CD4-positive, alpha-beta memory T cell (primary cell): ENCODE measurements at regions not wholly inside any gene's neighbourhood (a gene's known extent, or its start where the extent isn't known, plus 50 kb on each side); places are given as distances from the start of the nearest gene placed in this dataset.

Experiments used
- CTCF ChIA-PET: fragments of 350-600 bp; sonication (Branson Sonifier 250); formaldehyde crosslinking; loops from one replicate; lab custom pipeline; 2021; ENCODE audit warnings: inconsistent platforms; ENCODE audit not compliant: partially characterized antibody; lab: Charles Lee
- POLR2A ChIA-PET: fragments of 350-600 bp; sonication (Branson Sonifier 250); formaldehyde crosslinking; loops from one replicate; lab custom pipeline; 2021; ENCODE audit not compliant: partially characterized antibody; lab: Charles Lee
- DNase-seq, 5 donors: peaks; one replicate each; pipeline versions ENCODE4 v3.0.0 to v3.0.0-alpha.2; 2020 to 2022; ENCODE audit warnings: mixed read lengths in 1 of 5
- H3K27ac ChIP-seq: one replicate; pipeline ENCODE4 v1.7.0; 2013; ENCODE audit warnings: low read depth, low read length
- H3K27me3 ChIP-seq: 2 replicates; pipeline ENCODE4 v1.7.0; 2013; ENCODE audit warnings: mild to moderate bottlenecking, low read length, moderate library complexity; ENCODE audit not compliant: insufficient read depth
- H3K36me3 ChIP-seq: 2 replicates; pipeline ENCODE4 v1.7.0; 2013; ENCODE audit warnings: mild to moderate bottlenecking, low read length, moderate library complexity; ENCODE audit not compliant: insufficient read depth
- H3K4me1 ChIP-seq: 2 replicates; pipeline ENCODE4 v1.7.0; 2013; ENCODE audit warnings: mild to moderate bottlenecking, low read length, moderate library complexity; ENCODE audit not compliant: insufficient read depth
- H3K4me3 ChIP-seq, 2 donors: one replicate each; pipeline ENCODE4 v1.7.0; 2013; ENCODE audit warnings: low read length in 2 of 2, mild to moderate bottlenecking in 1 of 2
- H3K9me3 ChIP-seq, 2 donors: one replicate each; pipeline ENCODE4 v1.7.0; 2013; ENCODE audit warnings: low read length in 2 of 2, control low read depth in 1 of 2; ENCODE audit not compliant: control insufficient read depth in 1 of 2
- H3K27ac Mint-ChIP-seq, 7 donors: one replicate each; pipeline ENCODE4 v1.8.0; 2020 to 2021; ENCODE audit warnings: mixed read lengths in 7 of 7, mild to moderate bottlenecking in 6 of 7, inconsistent platforms in 3 of 7, moderate library complexity in 3 of 7
- H3K27me3 Mint-ChIP-seq, 2 donors: one replicate each; pipeline ENCODE4 v1.8.0; 2020 to 2021; ENCODE audit warnings: mixed read lengths in 2 of 2
- H3K36me3 Mint-ChIP-seq, 2 donors: one replicate each; pipeline ENCODE4 v1.8.0; 2020 to 2021; ENCODE audit warnings: mixed read lengths in 2 of 2, inconsistent platforms in 1 of 2, mild to moderate bottlenecking in 1 of 2
- H3K4me1 Mint-ChIP-seq, 4 donors: one replicate each; pipeline ENCODE4 v1.8.0; 2020 to 2021; ENCODE audit warnings: mixed read lengths in 4 of 4, mild to moderate bottlenecking in 1 of 4
- H3K4me3 Mint-ChIP-seq, 8 donors: one replicate each; pipeline ENCODE4 v1.8.0; 2020 to 2021; ENCODE audit warnings: mixed read lengths in 8 of 8, mild to moderate bottlenecking in 7 of 8, moderate library complexity in 6 of 8, inconsistent platforms in 3 of 8
- H3K9me3 Mint-ChIP-seq, 8 donors: one replicate each; pipeline ENCODE4 v1.8.0; 2020 to 2021; ENCODE audit warnings: mixed read lengths in 8 of 8, mild to moderate bottlenecking in 5 of 8, inconsistent platforms in 3 of 8, moderate library complexity in 1 of 8
- intact Hi-C: fragments of 100-400 bp; cut with micrococcal nuclease; formaldehyde crosslinking; loops from one replicate; pipeline ENCODE4 v1.15.1; 2023

GRCh38 chr6:74745670-74746069 lies 460.2 kb downstream of the COL12A1 start:
- intact Hi-C loops, result no loop called here
- no peak overlapping the region for H3K27ac ChIP-seq
- no peaks in the 10 kb centered on the region for H3K36me3 ChIP-seq
- H3K9me3 Mint-ChIP-seq, result peaks cover 0 to 6% (median 0%) of the 10 kb centered on the region in 8 donors
- H3K36me3 Mint-ChIP-seq, result no peaks in the 10 kb centered on the region
- no peak overlapping the region for H3K4me3 ChIP-seq
- H3K4me3 Mint-ChIP-seq, result no peak overlapping the region
- CTCF ChIA-PET, result no interaction called here
- H3K4me1 ChIP-seq, result no peaks in the 10 kb centered on the region
- DNase-seq, result no peak
- no peak overlapping the region for H3K27ac Mint-ChIP-seq
- POLR2A ChIA-PET, result no interaction called here
- no peaks in the 10 kb centered on the region for H3K9me3 ChIP-seq
- no peaks in the 10 kb centered on the region for H3K27me3 Mint-ChIP-seq
- H3K4me1 Mint-ChIP-seq, result no peaks in the 10 kb centered on the region
- no peaks in the 10 kb centered on the region for H3K27me3 ChIP-seq

GRCh38 chr6:74742793-74743508 lies 462.9 kb downstream of the COL12A1 start:
- H3K4me1 Mint-ChIP-seq, result no peaks in the 10 kb centered on the region
- CTCF ChIA-PET, result no interaction called here

DNA sequence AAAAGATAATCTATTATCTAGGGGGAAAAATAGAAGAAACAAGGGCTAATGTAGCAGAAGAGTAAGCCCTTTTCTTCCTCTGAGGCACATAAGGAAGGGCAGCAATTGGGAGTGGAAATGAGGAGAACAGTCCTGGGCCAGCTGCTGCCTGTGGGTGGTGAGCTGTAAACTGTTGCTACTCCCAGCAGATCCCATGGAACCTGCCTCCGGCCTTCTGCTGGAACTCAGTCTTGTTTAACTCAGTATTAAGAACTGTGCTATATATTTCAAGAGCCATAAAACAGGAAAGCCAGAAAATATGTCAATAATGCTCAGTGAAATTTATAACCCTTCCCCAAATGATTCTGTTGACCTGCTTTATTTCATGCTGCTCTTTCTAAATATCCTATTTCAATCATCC lies 464.2 kb downstream of the COL12A1 start:
- H3K27me3 ChIP-seq, result no peaks in the 10 kb centered on the region
- H3K36me3 ChIP-seq, result no peaks in the 10 kb centered on the region
- no peak for DNase-seq
- Mint-ChIP-seq H3K4me1 (no peaks in the 10 kb centered on the region), H3K36me3 (no peaks in the 10 kb centered on the region), H3K27ac (no peak overlapping the region), H3K27me3 (no peaks in the 10 kb centered on the region), H3K4me3 (no peak overlapping the region), H3K9me3 (peaks cover 0 to 13% (median 3%) of the 10 kb centered on the region in 8 donors)
- H3K9me3 ChIP-seq, result no peaks in the 10 kb centered on the region
- no peaks in the 10 kb centered on the region for H3K4me1 ChIP-seq
- ChIA-PET POLR2A (no interaction called here), CTCF (no interaction called here)
- intact Hi-C loops, result no loop called here
- H3K27ac ChIP-seq, result no peak overlapping the region
- H3K4me3 ChIP-seq, result no peak overlapping the region

More at GRCh38 chr6:74742793-74743508, 462.9 kb downstream of the COL12A1 start:
- H3K4me3 ChIP-seq, result no peak overlapping the region
- H3K27me3 ChIP-seq, result no peaks in the 10 kb centered on the region
- no peak overlapping the region for H3K27ac ChIP-seq
- Mint-ChIP-seq H3K27me3 (no peaks in the 10 kb centered on the region), H3K9me3 (peaks cover 0 to 9% (median 0%) of the 10 kb centered on the region in 8 donors), H3K4me3 (no peak overlapping the region), H3K27ac (no peak overlapping the region), H3K36me3 (no peaks in the 10 kb centered on the region)
- POLR2A ChIA-PET, result no interaction called here
- no peaks in the 10 kb centered on the region for H3K4me1 ChIP-seq
- no peaks in the 10 kb centered on the region for H3K36me3 ChIP-seq
- intact Hi-C loops, result no loop called here
- DNase-seq, result no peak
- H3K9me3 ChIP-seq, result no peaks in the 10 kb centered on the region

GRCh38 chr6:74735304-74735703 lies 470.5 kb downstream of the COL12A1 start:
- H3K4me1 Mint-ChIP-seq, result no peaks in the 10 kb centered on the region
- H3K27me3 ChIP-seq, result no peaks in the 10 kb centered on the region
- ChIA-PET CTCF (no interaction called here), POLR2A (no interaction called here)
- no peak overlapping the region for H3K27ac ChIP-seq
- no peak overlapping the region for H3K4me3 ChIP-seq
- peaks cover 0 to 20% (median 4%) of the 10 kb centered on the region in 8 donors for H3K9me3 Mint-ChIP-seq
- H3K27me3 Mint-ChIP-seq, result no peaks in the 10 kb centered on the region
- no peaks in the 10 kb centered on the region for H3K4me1 ChIP-seq
- H3K4me3 Mint-ChIP-seq, result no peak overlapping the region
- H3K9me3 ChIP-seq, result no peaks in the 10 kb centered on the region
- no peaks in the 10 kb centered on the region for H3K36me3 ChIP-seq
- intact Hi-C loops, result no loop called here
- no peak for DNase-seq
- H3K36me3 Mint-ChIP-seq, result no peaks in the 10 kb centered on the region
- no peak overlapping the region for H3K27ac Mint-ChIP-seq

DNA sequence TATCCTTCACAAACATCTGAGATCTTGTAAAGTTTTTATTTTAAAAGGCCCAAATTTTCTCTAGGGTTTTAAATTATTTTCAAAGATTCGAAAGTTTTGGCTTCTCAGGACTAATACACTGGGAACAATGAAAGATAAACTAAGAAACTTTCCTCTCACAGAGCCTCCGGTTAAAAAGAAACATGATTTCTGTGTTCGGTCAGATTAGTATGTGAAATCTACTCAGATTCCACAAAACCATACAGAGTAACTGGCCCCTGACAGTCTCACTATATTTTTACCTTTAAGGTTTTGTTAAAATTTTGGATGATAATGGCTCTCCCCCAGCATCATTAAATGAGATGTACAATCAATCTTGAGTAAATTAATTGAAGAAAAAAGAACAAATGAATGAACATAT lies 471.0 kb downstream of the COL12A1 start:
- no peaks in the 10 kb centered on the region for H3K36me3 Mint-ChIP-seq
- H3K4me3 Mint-ChIP-seq, result no peak overlapping the region
- Histone ChIP-seq H3K27ac (no peak overlapping the region), H3K9me3 (no peaks in the 10 kb centered on the region), H3K4me1 (no peaks in the 10 kb centered on the region), H3K4me3 (no peak overlapping the region), H3K27me3 (no peaks in the 10 kb centered on the region), H3K36me3 (no peaks in the 10 kb centered on the region)
- POLR2A ChIA-PET, result no interaction called here
- intact Hi-C loops, result no loop called here
- CTCF ChIA-PET, result no interaction called here
- H3K4me1 Mint-ChIP-seq, result no peaks in the 10 kb centered on the region
- H3K9me3 Mint-ChIP-seq, result peaks cover 0 to 20% (median 4%) of the 10 kb centered on the region in 8 donors
- no peak overlapping the region for H3K27ac Mint-ChIP-seq
- no peak for DNase-seq
- no peaks in the 10 kb centered on the region for H3K27me3 Mint-ChIP-seq

- Mint-ChIP-seq H3K36me3 (no peaks in the 10 kb centered on the region), H3K4me3 (no peak overlapping the region), H3K27me3 (no peaks in the 10 kb centered on the region), H3K27ac (no peak overlapping the region), H3K4me1 (no peaks in the 10 kb centered on the region), H3K9me3 (peaks cover 0 to 20% (median 4%) of the 10 kb centered on the region in 8 donors)
- no peak overlapping the region for H3K27ac ChIP-seq
- CTCF ChIA-PET, result no interaction called here
- no peaks in the 10 kb centered on the region for H3K36me3 ChIP-seq
- POLR2A ChIA-PET, result no interaction called here
- DNase-seq, result no peak
- intact Hi-C loops, result no loop called here
- H3K4me3 ChIP-seq, result no peak overlapping the region
- H3K4me1 ChIP-seq, result no peaks in the 10 kb centered on the region
- no peaks in the 10 kb centered on the region for H3K27me3 ChIP-seq
- H3K9me3 ChIP-seq, result no peaks in the 10 kb centered on the region
These were observed 471.8 kb downstream of the COL12A1 start for GRCh38 chr6:74733830-74734620.

- ChIA-PET POLR2A (no interaction called here), CTCF (no interaction called here)
- H3K4me3 Mint-ChIP-seq, result no peak overlapping the region
- H3K27ac ChIP-seq, result no peak overlapping the region
- H3K4me1 ChIP-seq, result no peaks in the 10 kb centered on the region
- no peaks in the 10 kb centered on the region for H3K36me3 Mint-ChIP-seq
- intact Hi-C loops, result no loop called here
- no peaks in the 10 kb centered on the region for H3K36me3 ChIP-seq
- peaks cover 0 to 11% (median 2%) of the 10 kb centered on the region in 8 donors for H3K9me3 Mint-ChIP-seq
- no peak overlapping the region for H3K4me3 ChIP-seq
- no peaks in the 10 kb centered on the region for H3K27me3 Mint-ChIP-seq
- H3K27ac Mint-ChIP-seq, result no peak overlapping the region
- no peak for DNase-seq
- no peaks in the 10 kb centered on the region for H3K4me1 Mint-ChIP-seq
- H3K27me3 ChIP-seq, result no peaks in the 10 kb centered on the region
- no peaks in the 10 kb centered on the region for H3K9me3 ChIP-seq
These were observed 473.9 kb downstream of the COL12A1 start for GRCh38 chr6:74731931-74732330.
